ENCODE measurements at regions not wholly inside any gene's neighbourhood (a gene's known extent, or its start where the extent isn't known, plus 50 kb on each side); places are given as distances from the start of the nearest gene placed in this dataset.
A peak's percentile ranks its signal among the peaks of the same experiment; 100 is the strongest.

- no peak for TF ChIP-seq POU6F1 (CRISPR knock-in tag; IDR thresholded peaks at IDR 0.05; ENCODE audit: borderline replicate concordance, low read depth)
- no peak for TF ChIP-seq ZFP30 (CRISPR knock-in tag; IDR thresholded peaks at IDR 0.05)
- no peak for TF ChIP-seq ARNTL (CRISPR knock-in tag; IDR thresholded peaks at IDR 0.05; ENCODE audit: borderline replicate concordance, low read depth)
- no peak for TF ChIP-seq CSRNP3 (CRISPR knock-in tag; IDR thresholded peaks at IDR 0.05)
These were observed 172.2 kb downstream of the HERPUD2 start (continued) for GRCh38 chr7:35522697-35523096.

DNA sequence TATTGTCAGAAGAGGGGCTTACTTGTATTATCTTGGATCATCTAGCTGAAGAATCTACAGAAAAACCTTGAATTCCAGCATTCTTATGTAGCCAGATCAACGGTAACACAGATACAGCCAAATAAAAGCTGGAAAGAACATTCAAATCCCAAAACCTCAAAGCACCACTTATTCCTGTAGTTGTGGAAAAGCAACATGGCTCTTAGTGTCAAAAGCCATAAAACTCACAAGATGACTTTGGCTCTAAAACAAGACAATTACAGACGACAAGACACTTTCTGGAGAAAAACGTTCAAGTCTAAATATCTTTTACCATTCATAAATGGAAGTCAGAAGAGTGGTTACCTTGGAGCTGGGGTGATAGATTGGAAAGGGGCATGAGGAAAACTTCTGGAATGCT, 173.0 kb downstream of the HERPUD2 start:
- TF ChIP-seq GLIS3 (CRISPR knock-in tag; IDR thresholded peaks at IDR 0.05) (no peak), ISL1 (CRISPR knock-in tag; IDR thresholded peaks at IDR 0.05) (no peak), ESRRG (CRISPR knock-in tag; IDR thresholded peaks at IDR 0.05) (no peak), ARNTL (CRISPR knock-in tag; IDR thresholded peaks at IDR 0.05; ENCODE audit: borderline replicate concordance, low read depth) (no peak), TOX (CRISPR knock-in tag; IDR thresholded peaks at IDR 0.05; ENCODE audit: borderline replicate concordance) (no peak), ZNF70 (CRISPR knock-in tag; IDR thresholded peaks at IDR 0.05) (no peak), ZNF8 (CRISPR knock-in tag; IDR thresholded peaks at IDR 0.05) (no peak), OSR1 (CRISPR knock-in tag; IDR thresholded peaks at IDR 0.05) (no peak), PATZ1 (CRISPR knock-in tag; IDR thresholded peaks at IDR 0.05; ENCODE audit: borderline replicate concordance) (no peak), RARB (CRISPR knock-in tag; IDR thresholded peaks at IDR 0.05) (no peak)
- ATAC-seq = no peak

DNA sequence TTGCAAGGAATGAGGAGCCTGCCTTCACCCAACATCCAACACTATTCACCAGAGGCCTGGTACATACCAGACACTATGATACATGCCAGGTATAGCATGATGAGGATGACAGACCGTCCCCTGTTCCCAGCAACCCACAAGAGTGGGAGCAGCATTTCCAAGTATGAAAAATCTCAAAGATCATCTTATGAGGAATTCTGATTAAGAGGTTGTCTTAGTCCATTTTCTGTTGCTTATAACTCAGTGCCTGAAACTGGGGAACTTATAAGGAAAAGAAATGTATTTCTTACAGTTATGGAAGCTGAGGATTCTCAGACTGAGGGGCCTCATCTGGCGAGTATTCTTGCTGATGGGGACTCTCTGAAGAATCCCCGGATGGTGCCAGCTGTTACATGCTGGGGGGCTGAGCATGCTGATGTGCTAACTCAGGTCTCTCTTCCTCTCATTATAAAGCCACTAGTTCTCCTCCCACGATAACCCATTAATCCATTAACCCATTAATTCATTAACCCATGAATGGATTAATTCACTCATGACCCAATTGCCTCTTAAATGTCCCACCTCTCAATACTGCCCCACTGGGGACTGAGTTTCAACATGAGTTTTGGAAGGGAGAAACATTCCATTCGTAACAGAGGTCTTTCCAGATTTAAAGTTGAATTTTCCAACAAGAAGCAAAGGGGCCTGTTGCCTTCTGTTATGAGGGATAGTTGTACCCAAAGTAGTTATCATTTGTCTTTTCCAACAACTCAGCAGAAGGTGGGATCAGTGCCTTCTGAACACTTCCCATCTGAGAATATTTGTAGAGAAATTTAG, 173.9 kb downstream of the HERPUD2 start:
- no peak for TF ChIP-seq PPARA (CRISPR knock-in tag; IDR thresholded peaks at IDR 0.05; ENCODE audit: borderline replicate concordance)
- TF ChIP-seq CSRNP3 (CRISPR knock-in tag; IDR thresholded peaks at IDR 0.05) = no peak
- no peak for TF ChIP-seq SNAI2 (CRISPR knock-in tag; IDR thresholded peaks at IDR 0.05)
- no peak for TF ChIP-seq OSR1 (CRISPR knock-in tag; IDR thresholded peaks at IDR 0.05)
- no peak for TF ChIP-seq GLIS3 (CRISPR knock-in tag; IDR thresholded peaks at IDR 0.05)
- TF ChIP-seq ISL1 (CRISPR knock-in tag; IDR thresholded peaks at IDR 0.05) = no peak
- ATAC-seq = 0 out of 3 replicates have a peak, but pooled peaks have one; percentile 27

DNA sequence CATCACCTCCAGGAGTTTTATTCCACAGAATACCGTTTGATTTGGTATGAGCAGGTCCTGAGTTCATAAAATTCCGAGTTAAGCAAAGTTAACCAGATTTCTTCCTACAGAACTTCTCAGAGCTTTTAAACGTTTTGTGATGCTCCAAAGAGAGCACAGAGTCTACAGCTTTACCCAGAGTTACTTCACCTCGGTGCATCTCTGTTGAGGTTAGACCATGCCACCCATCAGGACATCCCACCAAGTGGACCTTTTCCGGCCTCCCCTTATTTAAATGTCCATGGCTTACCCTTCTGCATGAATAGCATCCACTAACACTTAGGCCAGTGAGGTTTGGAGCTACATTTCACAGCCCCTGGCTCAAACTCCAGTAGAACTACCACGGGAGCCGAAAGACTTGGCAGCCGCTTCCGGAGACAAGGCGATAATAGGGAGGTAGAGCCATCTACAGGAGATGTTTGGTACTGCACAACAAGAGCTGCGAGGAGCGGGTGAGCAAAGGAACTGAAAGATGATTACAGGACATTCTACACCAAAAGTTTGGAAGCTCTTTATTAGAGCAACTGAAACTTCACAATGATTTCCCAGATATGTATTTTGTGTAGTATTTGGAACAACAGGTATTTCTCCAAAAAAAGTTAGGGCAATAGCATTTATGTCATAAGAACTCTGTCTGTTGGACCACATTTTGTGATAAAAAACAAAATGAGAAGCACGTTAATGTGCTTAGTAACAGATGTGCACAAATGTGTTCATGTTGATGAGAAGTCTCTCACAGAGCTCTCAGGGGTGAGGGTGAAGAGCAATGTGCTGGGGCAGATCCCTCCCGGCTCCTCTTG, 174.7 kb downstream of the HERPUD2 start:
- TF ChIP-seq, protein P1, sequence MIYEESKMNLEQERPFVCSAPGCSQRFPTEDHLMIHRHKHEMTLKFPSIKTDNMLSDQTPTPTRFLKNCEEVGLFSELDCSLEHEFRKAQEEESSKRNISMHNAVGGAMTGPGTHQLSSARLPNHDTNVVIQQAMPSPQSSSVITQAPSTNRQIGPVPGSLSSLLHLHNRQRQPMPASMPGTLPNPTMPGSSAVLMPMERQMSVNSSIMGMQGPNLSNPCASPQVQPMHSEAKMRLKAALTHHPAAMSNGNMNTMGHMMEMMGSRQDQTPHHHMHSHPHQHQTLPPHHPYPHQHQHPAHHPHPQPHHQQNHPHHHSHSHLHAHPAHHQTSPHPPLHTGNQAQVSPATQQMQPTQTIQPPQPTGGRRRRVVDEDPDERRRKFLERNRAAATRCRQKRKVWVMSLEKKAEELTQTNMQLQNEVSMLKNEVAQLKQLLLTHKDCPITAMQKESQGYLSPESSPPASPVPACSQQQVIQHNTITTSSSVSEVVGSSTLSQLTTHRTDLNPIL (CRISPR knock-in tag; IDR thresholded peaks at IDR 0.05; ENCODE audit: low read depth) = no peak
- TF ChIP-seq OSR1 (CRISPR knock-in tag; IDR thresholded peaks at IDR 0.05) = no peak
- ATAC-seq = peak; percentile 92
